ENCODE measurements at regions not wholly inside any gene's neighbourhood (a gene's known extent, or its start where the extent isn't known, plus 50 kb on each side); places are given as distances from the start of the nearest gene placed in this dataset.

- no peak for DNase-seq (ENCODE audit: low read depth)
Observed at GRCh38 chr10:88129013-88129412, 265.6 kb downstream of the PTEN start.

GRCh38 chr10:88130912-88131311 is 267.5 kb downstream of the PTEN start:
- DNase-seq (ENCODE audit: low read depth) = no peak

- no peak for DNase-seq (ENCODE audit: low read depth)
Observed at GRCh38 chr10:88131511-88132139, 268.2 kb downstream of the PTEN start.

- DNase-seq (ENCODE audit: low read depth) = no peak
Observed at GRCh38 chr10:88136712-88137111, 273.3 kb downstream of the PTEN start.

GRCh38 chr10:88138319-88138848 is 275.0 kb downstream of the PTEN start:
- DNase-seq (ENCODE audit: low read depth) = no peak

- DNase-seq (ENCODE audit: low read depth) = no peak
Observed at GRCh38 chr10:88147000-88147798, 283.8 kb downstream of the PTEN start.

GRCh38 chr10:88149906-88150305 is 286.5 kb downstream of the PTEN start:
- DNase-seq (ENCODE audit: low read depth) = no peak

- DNase-seq (ENCODE audit: low read depth) = peak; percentile 63
Observed at GRCh38 chr10:88150339-88150738, 286.9 kb downstream of the PTEN start.

- peak; percentile 99 for DNase-seq (ENCODE audit: low read depth)
Observed at GRCh38 chr10:88152728-88153133, 289.3 kb downstream of the PTEN start.

GRCh38 chr10:88154596-88155250 is 291.3 kb downstream of the PTEN start:
- peak; percentile 68 for DNase-seq (ENCODE audit: low read depth)

GRCh38 chr10:88156341-88156740 is 292.9 kb downstream of the PTEN start:
- DNase-seq (ENCODE audit: low read depth) = no peak

GRCh38 chr10:88157981-88158465 is 294.6 kb downstream of the PTEN start:
- peak; percentile 75 for DNase-seq (ENCODE audit: low read depth)

GRCh38 chr10:88158526-88159122 is 295.2 kb downstream of the PTEN start:
- DNase-seq (ENCODE audit: low read depth) = peak; percentile 33

- no peak for DNase-seq (ENCODE audit: low read depth)
Observed at GRCh38 chr10:88159127-88159829, 295.9 kb downstream of the PTEN start.

- no peak for DNase-seq (ENCODE audit: low read depth)
Observed at GRCh38 chr10:88161070-88161469, 297.6 kb downstream of the PTEN start.

- no peak for DNase-seq (ENCODE audit: low read depth)
Observed at GRCh38 chr10:88161756-88162155, 298.3 kb downstream of the PTEN start.

- no peak for DNase-seq (ENCODE audit: low read depth)
Observed at GRCh38 chr10:88162852-88163251, 299.4 kb downstream of the PTEN start.

- DNase-seq (ENCODE audit: low read depth) = no peak
Observed at GRCh38 chr10:88163572-88163971, 300.1 kb downstream of the PTEN start.

- DNase-seq (ENCODE audit: low read depth) = no peak
Observed at GRCh38 chr10:88164471-88164870, 301.0 kb downstream of the PTEN start.

- peak; percentile 87 for DNase-seq (ENCODE audit: low read depth)
Observed at GRCh38 chr10:88165849-88166271, 302.4 kb downstream of the PTEN start.
